Mesothelial cell of epicardium (in vitro differentiated cells): ENCODE measurements at regions not wholly inside any gene's neighbourhood (a gene's known extent, or its start where the extent isn't known, plus 50 kb on each side); places are given as distances from the start of the nearest gene placed in this dataset.
A peak's percentile ranks its signal among the peaks of the same experiment; 100 is the strongest.

Source experiments
- DNase-seq, 2 experiments: peaks; one replicate each; pipeline ENCODE4 v3.0.0; 2021; ENCODE audit warnings: low spot score in 2 of 2; ENCODE audit not compliant: unreplicated experiment in 2 of 2
- H3K27ac Mint-ChIP-seq: 2 replicates; pipeline ENCODE4 v1.8.0; 2021; ENCODE audit warnings: mixed read lengths
- H3K27me3 Mint-ChIP-seq: 2 replicates; pipeline ENCODE4 v1.8.0; 2021; ENCODE audit warnings: low read depth, mixed read lengths
- H3K36me3 Mint-ChIP-seq: 2 replicates; pipeline ENCODE4 v1.8.0; 2021; ENCODE audit warnings: mixed read lengths
- H3K4me1 Mint-ChIP-seq: 2 replicates; pipeline ENCODE4 v1.8.0; 2021; ENCODE audit warnings: mixed read lengths
- H3K4me3 Mint-ChIP-seq: 2 replicates; pipeline ENCODE4 v1.8.0; 2021; ENCODE audit warnings: mild to moderate bottlenecking, moderate library complexity, mixed read lengths
- H3K9me3 Mint-ChIP-seq: 2 replicates; pipeline ENCODE4 v1.8.0; 2021; ENCODE audit warnings: mixed read lengths
- TF ChIP-seq, protein P1 (sequence below): fragments of 200-600 bp; sonication (generic); IDR thresholded peaks from one replicate; pipeline ENCODE4 v1.5.0; 2021; ENCODE audit warnings: antibody characterized with exemption; ENCODE audit not compliant: unreplicated experiment

DNA sequence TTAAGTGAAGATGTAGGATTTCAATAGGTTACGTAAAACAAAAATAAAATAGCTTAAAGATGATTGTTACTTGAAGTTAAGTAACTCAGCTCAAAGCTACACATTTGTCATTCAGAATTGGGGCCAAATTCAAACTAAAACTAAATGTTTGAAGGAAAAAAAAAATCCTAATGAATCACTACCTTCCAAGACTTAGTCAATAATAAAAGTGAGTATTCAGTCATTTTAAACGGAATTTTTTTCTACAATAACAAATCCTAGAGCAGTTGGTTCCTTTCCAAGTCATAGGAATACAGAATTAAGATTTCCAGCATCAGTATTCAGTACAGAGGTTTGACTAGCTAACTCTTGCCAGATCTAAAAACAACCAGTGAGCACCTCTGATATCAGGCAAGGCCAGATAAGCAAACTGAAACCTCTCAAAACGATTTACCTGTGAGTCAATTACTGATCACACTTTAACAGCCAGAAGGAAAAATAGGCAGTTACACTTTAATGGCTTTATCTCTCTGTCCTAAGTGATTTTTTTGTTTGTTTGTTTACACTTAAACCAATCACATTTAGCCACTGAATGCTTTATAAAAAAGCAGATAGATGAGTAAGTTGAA, 669.8 kb upstream of the ANKRD30A start:
- TF ChIP-seq, protein P1, sequence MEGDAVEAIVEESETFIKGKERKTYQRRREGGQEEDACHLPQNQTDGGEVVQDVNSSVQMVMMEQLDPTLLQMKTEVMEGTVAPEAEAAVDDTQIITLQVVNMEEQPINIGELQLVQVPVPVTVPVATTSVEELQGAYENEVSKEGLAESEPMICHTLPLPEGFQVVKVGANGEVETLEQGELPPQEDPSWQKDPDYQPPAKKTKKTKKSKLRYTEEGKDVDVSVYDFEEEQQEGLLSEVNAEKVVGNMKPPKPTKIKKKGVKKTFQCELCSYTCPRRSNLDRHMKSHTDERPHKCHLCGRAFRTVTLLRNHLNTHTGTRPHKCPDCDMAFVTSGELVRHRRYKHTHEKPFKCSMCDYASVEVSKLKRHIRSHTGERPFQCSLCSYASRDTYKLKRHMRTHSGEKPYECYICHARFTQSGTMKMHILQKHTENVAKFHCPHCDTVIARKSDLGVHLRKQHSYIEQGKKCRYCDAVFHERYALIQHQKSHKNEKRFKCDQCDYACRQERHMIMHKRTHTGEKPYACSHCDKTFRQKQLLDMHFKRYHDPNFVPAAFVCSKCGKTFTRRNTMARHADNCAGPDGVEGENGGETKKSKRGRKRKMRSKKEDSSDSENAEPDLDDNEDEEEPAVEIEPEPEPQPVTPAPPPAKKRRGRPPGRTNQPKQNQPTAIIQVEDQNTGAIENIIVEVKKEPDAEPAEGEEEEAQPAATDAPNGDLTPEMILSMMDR, result no peak
- no peak overlapping the region for H3K4me3 Mint-ChIP-seq
- no peaks in the 10 kb centered on the region for H3K36me3 Mint-ChIP-seq
- peaks cover 11% of the 10 kb centered on the region for H3K9me3 Mint-ChIP-seq
- no peak for DNase-seq
- peaks cover 21% of the 10 kb centered on the region for H3K4me1 Mint-ChIP-seq
- no peak overlapping the region for H3K27ac Mint-ChIP-seq
- H3K27me3 Mint-ChIP-seq, result no peaks in the 10 kb centered on the region

DNA sequence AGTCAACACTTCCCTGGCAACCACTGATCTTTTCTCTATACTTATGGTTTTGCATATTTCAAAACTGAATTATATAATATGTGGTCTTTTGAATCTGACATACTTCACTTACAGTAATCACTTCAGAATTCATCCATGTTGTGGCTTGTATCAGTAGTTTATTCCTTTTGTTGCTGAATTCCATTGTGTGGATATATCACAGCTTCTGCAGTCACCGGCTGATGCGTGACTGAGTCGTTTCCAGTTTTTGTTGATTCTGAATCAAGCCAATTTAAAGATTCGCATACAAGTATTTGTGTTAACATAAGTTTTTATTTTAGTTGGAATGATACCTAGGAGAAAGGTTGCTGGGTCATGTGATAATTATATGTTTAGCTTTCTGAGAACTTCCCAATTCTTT, 672.5 kb upstream of the ANKRD30A start:
- Mint-ChIP-seq H3K27me3 (no peaks in the 10 kb centered on the region), H3K9me3 (peaks cover 2% of the 10 kb centered on the region), H3K27ac (no peak overlapping the region), H3K4me3 (no peak overlapping the region), H3K4me1 (peaks cover 41% of the 10 kb centered on the region), H3K36me3 (no peaks in the 10 kb centered on the region)
- DNase-seq, result no peak
- TF ChIP-seq, protein P1, result no peak

DNA sequence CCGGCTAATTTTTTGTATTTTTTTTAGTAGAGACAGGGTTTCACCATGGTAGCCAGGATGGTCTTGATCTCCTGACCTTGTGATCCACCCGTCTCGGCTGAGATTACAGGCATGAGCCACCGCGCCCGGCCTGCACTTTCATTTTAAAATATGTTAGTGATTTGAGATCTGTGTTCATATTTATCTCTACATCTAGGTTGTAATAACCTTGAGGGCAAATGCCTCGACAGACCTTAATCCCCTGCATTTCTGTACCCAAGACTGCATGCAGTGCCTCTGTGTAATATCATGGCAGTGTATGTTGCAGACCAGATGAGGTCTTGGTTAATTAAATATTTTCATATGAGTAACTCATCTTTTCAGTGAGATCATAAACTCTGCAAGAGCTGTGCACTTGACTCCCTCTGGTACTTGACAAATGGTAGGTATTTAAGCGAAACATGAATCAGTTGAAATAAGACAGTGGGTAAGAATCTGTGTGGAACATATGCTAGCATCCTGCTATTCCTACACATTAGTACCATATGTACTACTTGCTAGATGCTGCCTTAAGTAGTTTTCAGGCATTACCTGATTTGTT, 673.9 kb upstream of the ANKRD30A start:
- H3K9me3 Mint-ChIP-seq, result no peaks in the 10 kb centered on the region
- no peaks in the 10 kb centered on the region for H3K36me3 Mint-ChIP-seq
- no peak for DNase-seq
- TF ChIP-seq, protein P1, result no peak
- no peak overlapping the region for H3K27ac Mint-ChIP-seq
- peaks cover 41% of the 10 kb centered on the region for H3K4me1 Mint-ChIP-seq
- H3K27me3 Mint-ChIP-seq, result no peaks in the 10 kb centered on the region
- no peak overlapping the region for H3K4me3 Mint-ChIP-seq

DNA sequence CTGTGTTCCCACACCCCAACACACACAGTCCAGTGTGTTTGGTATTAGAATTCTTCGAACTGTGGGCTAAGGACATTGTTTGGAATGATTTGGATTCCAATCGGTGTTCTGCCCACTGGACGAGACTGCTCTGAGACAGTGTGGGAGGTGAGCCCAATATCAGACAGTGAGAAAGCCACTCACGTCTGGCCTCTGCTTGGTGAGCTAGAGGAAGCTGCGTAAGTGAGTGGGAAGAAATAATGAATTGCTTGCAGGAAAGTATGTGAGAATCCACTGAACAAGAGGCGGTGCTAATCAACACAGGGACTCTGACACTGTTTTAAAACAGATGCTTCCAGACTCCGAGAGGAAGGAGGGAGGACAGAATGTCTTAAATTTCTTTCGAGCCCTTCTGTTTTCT, 675.0 kb upstream of the ANKRD30A start:
- no peaks in the 10 kb centered on the region for H3K36me3 Mint-ChIP-seq
- no peaks in the 10 kb centered on the region for H3K27me3 Mint-ChIP-seq
- DNase-seq, result no peak
- no peak overlapping the region for H3K4me3 Mint-ChIP-seq
- H3K27ac Mint-ChIP-seq, result peak overlapping the region; percentile 70
- TF ChIP-seq, protein P1, result no peak
- no peaks in the 10 kb centered on the region for H3K9me3 Mint-ChIP-seq
- H3K4me1 Mint-ChIP-seq, result peaks cover 37% of the 10 kb centered on the region

DNA sequence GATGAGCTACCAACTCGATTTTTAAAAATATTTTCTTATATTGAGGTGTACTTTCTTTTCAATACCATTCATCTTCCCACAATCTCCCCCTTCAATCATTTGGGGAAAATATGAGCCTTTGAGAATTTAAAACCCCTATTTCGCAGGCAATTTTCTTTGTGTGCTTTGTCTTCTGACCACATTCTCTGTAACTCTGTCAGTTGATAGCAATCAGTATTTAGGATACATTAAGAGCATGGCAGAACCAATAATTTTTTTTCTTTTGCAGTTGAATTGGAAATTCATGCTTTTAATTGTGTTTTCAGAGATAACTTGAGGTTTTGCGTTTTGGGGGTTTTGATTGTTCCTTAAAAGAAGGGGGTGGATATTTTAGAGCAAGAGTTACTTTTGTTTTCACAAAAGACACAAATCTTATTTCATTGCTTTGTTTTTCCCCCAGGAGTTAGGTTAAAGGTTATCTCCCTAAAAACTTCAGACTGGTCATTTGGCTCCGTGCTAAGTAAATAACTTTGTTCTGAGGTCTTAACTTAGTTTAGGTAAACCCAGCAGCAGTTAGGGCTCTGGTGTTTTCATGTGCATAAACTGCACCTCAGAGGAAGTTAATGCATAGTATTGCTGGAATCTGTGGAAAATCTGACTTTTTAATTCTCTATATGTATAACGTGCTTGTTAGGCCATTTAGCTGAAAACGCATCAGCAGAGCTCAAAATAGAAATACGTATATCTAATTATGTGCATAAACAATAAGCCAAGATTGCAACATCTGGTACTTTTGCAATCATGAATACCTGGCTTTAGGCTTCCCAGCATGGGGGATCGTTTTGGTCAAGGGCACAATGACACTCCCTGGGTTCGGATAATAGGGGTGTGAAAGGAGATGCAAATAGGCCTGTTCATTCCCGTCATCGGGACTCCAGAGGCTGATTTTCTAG, 676.4 kb upstream of the ANKRD30A start:
- no peak for DNase-seq
- Mint-ChIP-seq H3K27me3 (no peaks in the 10 kb centered on the region), H3K27ac (peak overlapping the region; percentile 37), H3K9me3 (no peaks in the 10 kb centered on the region), H3K4me1 (peaks cover 32% of the 10 kb centered on the region), H3K4me3 (no peak overlapping the region), H3K36me3 (no peaks in the 10 kb centered on the region)
- TF ChIP-seq, protein P1, result no peak
